OCI-LY7 (cell line): ENCODE measurements at regions not wholly inside any gene's neighbourhood (a gene's known extent, or its start where the extent isn't known, plus 50 kb on each side); places are given as distances from the start of the nearest gene placed in this dataset.
A peak's percentile ranks its signal among the peaks of the same experiment; 100 is the strongest.

Experiments
- BruUV-seq: library from RNA; stranded (reverse); fragments of 400-500 nt; replicated peaks from 2 replicates; lab custom pipeline; 2021; lab: Mats Ljungman, UMichigan
- CTCF ChIA-PET: fragments of 300-600 bp; sonication (Branson Sonifier 250); formaldehyde crosslinking; loops from one replicate; lab custom pipeline; 2022; ENCODE audit warnings: antibody characterized with exemption; ENCODE audit not compliant: unreplicated experiment; lab: Charles Lee
- POLR2A ChIA-PET: fragments of 300-600 bp; sonication (Branson Sonifier 250); formaldehyde crosslinking; loops from one replicate; lab custom pipeline; 2022; ENCODE audit warnings: antibody characterized with exemption; lab: Charles Lee
- DNase-seq: peaks from one replicate; pipeline ENCODE4 v3.0.0-alpha.2; 2015; ENCODE audit warnings: low spot score
- H2AFZ ChIP-seq: fragments of 200-600 bp; sonication (generic), shearing (Covaris generic); 2 replicates; pipeline ENCODE4 v1.6.1; 2014; ENCODE audit warnings: mild to moderate bottlenecking, antibody characterized with exemption, low read length, moderate library complexity
- H3K27ac ChIP-seq: fragments of 200-600 bp; sonication (generic); 2 replicates; pipeline ENCODE4 v1.5.1; 2014; ENCODE audit warnings: mixed run types, low read depth, mild to moderate bottlenecking, moderate library complexity, low read length, inconsistent platforms; ENCODE audit not compliant: poor library complexity, severe bottlenecking
- H3K36me3 ChIP-seq: fragments of 200-600 bp; sonication (generic); 2 replicates; pipeline ENCODE4 v1.6.1; 2014; ENCODE audit warnings: mild to moderate bottlenecking, antibody characterized with exemption, low read length, moderate library complexity, mixed read lengths; ENCODE audit not compliant: insufficient read depth
- H3K4me1 ChIP-seq: fragments of 200-600 bp; sonication (generic); 2 replicates; pipeline ENCODE4 v1.5.1; 2014; ENCODE audit warnings: mild to moderate bottlenecking, low read length; ENCODE audit not compliant: insufficient read depth, poor library complexity, severe bottlenecking
- H3K4me2 ChIP-seq: fragments of 200-600 bp; sonication (generic); 2 replicates; pipeline ENCODE4 v1.6.1; 2014; ENCODE audit warnings: mild to moderate bottlenecking, low read length
- H3K4me3 ChIP-seq: fragments of 200-600 bp; sonication (generic); 2 replicates; pipeline ENCODE4 v1.5.1; 2014; ENCODE audit warnings: mild to moderate bottlenecking, low read depth, low read length; ENCODE audit not compliant: poor library complexity, severe bottlenecking
- H3K79me2 ChIP-seq: fragments of 200-600 bp; sonication (generic); 2 replicates; pipeline ENCODE4 v1.6.1; 2016; ENCODE audit warnings: low read depth, mild to moderate bottlenecking, low read length, moderate library complexity, mixed read lengths; ENCODE audit not compliant: insufficient read depth
- H3K9me2 ChIP-seq: fragments of 200-600 bp; sonication (generic); 2 replicates; pipeline ENCODE4 v1.6.1; 2016; ENCODE audit warnings: mild to moderate bottlenecking, low read length, mixed read lengths; ENCODE audit not compliant: insufficient read depth
- H3K9me3 ChIP-seq: fragments of 200-600 bp; sonication (generic); 2 replicates; pipeline ENCODE4 v1.6.1; 2014; ENCODE audit warnings: mild to moderate bottlenecking, mixed run types, low read length, mixed read lengths
- H4K20me1 ChIP-seq: fragments of 200-600 bp; sonication (generic); 2 replicates; pipeline ENCODE4 v1.6.1; 2014; ENCODE audit warnings: mild to moderate bottlenecking, antibody characterized with exemption, low read length, moderate library complexity, mixed read lengths; ENCODE audit not compliant: insufficient read depth
- CTCF ChIP-seq: fragments of 200-600 bp; sonication (generic); conservative IDR thresholded peaks from 2 replicates; pipeline ENCODE4 v1.5.1; 2014; ENCODE audit warnings: mild to moderate bottlenecking, antibody characterized with exemption, low read length, moderate library complexity, mixed read lengths
- EZH2phosphoT487 ChIP-seq: fragments of 200-600 bp; sonication (generic); IDR thresholded peaks from 2 replicates; pipeline ENCODE4 v1.6.1; 2018; ENCODE audit warnings: low read depth, borderline replicate concordance, mild to moderate bottlenecking, mixed run types, antibody characterized with exemption, low read length, moderate library complexity, mixed read lengths
- intact Hi-C: fragments of 100-400 bp; cut with micrococcal nuclease; formaldehyde crosslinking; loops from one replicate; pipeline ENCODE4 v1.10.0; 2022; ENCODE audit not compliant: unreplicated experiment

- Histone ChIP-seq H3K36me3 (no peaks in the 10 kb centered on the region), H3K79me2 (no peaks in the 10 kb centered on the region), H3K4me3 (no peak overlapping the region), H4K20me1 (no peaks in the 10 kb centered on the region), H3K9me3 (no peaks in the 10 kb centered on the region), H3K27ac (no peak overlapping the region), H2AFZ (no peak overlapping the region), H3K4me2 (no peak overlapping the region), H3K4me1 (no peaks in the 10 kb centered on the region), H3K9me2 (no peaks in the 10 kb centered on the region)
- intact Hi-C loops, result no loop called here
- no peak for TF ChIP-seq EZH2phosphoT487
- no peak for TF ChIP-seq CTCF
- no TSS peak for BruUV-seq
- no peak for DNase-seq
- CTCF ChIA-PET, result no interaction called here
- POLR2A ChIA-PET, result no interaction called here
These were observed 118.8 kb downstream of the TRIM36 start for GRCh38 chr5:115050866-115051265.

GRCh38 chr5:115033861-115034260 is 135.8 kb downstream of the TRIM36 start:
- Histone ChIP-seq H4K20me1 (no peaks in the 10 kb centered on the region), H3K27ac (no peak overlapping the region), H3K36me3 (no peaks in the 10 kb centered on the region), H3K4me1 (no peaks in the 10 kb centered on the region), H3K9me2 (no peaks in the 10 kb centered on the region), H2AFZ (no peak overlapping the region), H3K4me3 (no peak overlapping the region), H3K9me3 (no peaks in the 10 kb centered on the region), H3K4me2 (no peak overlapping the region), H3K79me2 (no peaks in the 10 kb centered on the region)
- ChIA-PET POLR2A (interaction anchor here (0.6 kb wide), 1 partner anchor 653 kb away, joined by 3 read pairs; no protein-coding TSS in a partner anchor), CTCF (no interaction called here)
- TF ChIP-seq EZH2phosphoT487 (no peak), CTCF (peak; percentile 27; the same call in 1 of the 2 replicates)
- BruUV-seq, result no TSS peak
- no peak for DNase-seq
- intact Hi-C loops, result no loop called here

- Histone ChIP-seq H3K4me3 (no peak overlapping the region), H3K27ac (no peak overlapping the region), H2AFZ (no peak overlapping the region), H4K20me1 (no peaks in the 10 kb centered on the region), H3K79me2 (no peaks in the 10 kb centered on the region), H3K9me3 (no peaks in the 10 kb centered on the region), H3K36me3 (no peaks in the 10 kb centered on the region), H3K4me2 (no peak overlapping the region), H3K9me2 (no peaks in the 10 kb centered on the region), H3K4me1 (no peaks in the 10 kb centered on the region)
- intact Hi-C loops, result no loop called here
- DNase-seq, result no peak
- BruUV-seq, result no TSS peak
- ChIA-PET POLR2A (no interaction called here), CTCF (no interaction called here)
- TF ChIP-seq CTCF (no peak), EZH2phosphoT487 (no peak)
These were observed 141.2 kb downstream of the TRIM36 start for GRCh38 chr5:115028557-115028956.
